Left lung (tissue), 4 donors: ENCODE measurements at regions not wholly inside any gene's neighbourhood (a gene's known extent, or its start where the extent isn't known, plus 50 kb on each side); places are given as distances from the start of the nearest gene placed in this dataset.
A peak's percentile ranks its signal among the peaks of the same experiment; 100 is the strongest.

Experiments used
- ATAC-seq: fragments of 200-7000 bp; cut with Tn5 transposase; one replicate; pipeline ENCODE4 v1.9.1; 2020; ENCODE audit warnings: moderate library complexity
- DNase-seq, 4 donors: peaks; one replicate each; pipeline ENCODE4 v3.0.0-alpha.2; 2013 to 2020
- H3K27ac ChIP-seq, 2 donors: fragments of 200-600 bp; sonication (generic) in 1 of 2; one replicate each; pipeline versions ENCODE4 v1.5.0 to v1.8.0; 2020 to 2021
- H3K27me3 ChIP-seq, 2 donors: fragments of 200-600 bp; sonication (generic) in 1 of 2; one replicate each; pipeline versions ENCODE4 v1.5.0 to v1.8.0; 2020 to 2021
- H3K36me3 ChIP-seq, 2 donors: fragments of 200-600 bp; sonication (generic) in 1 of 2; one replicate each; pipeline versions ENCODE4 v1.5.0 to v1.8.0; 2020 to 2021
- H3K4me1 ChIP-seq, 2 donors: fragments of 200-600 bp; one replicate each; pipeline ENCODE4 v1.8.0; 2021
- H3K4me3 ChIP-seq, 2 donors: fragments of 200-600 bp; sonication (generic) in 1 of 2; one replicate each; pipeline versions ENCODE4 v1.5.0 to v1.8.0; 2020 to 2021; ENCODE audit warnings: mild to moderate bottlenecking in 1 of 2
- H3K9me3 ChIP-seq, 2 donors: fragments of 200-600 bp; sonication (generic) in 1 of 2; one replicate each; pipeline versions ENCODE4 v1.5.0 to v1.8.0; 2020 to 2021
- intact Hi-C, 2 donors: fragments of 100-400 bp; cut with DNase I; formaldehyde crosslinking; loops; one replicate each; pipeline versions ENCODE4 v1.11.2 to v1.14.2; 2022
- TF ChIP-seq, protein P1 (sequence below), 2 donors: fragments of 200-600 bp; sonication (generic) in 1 of 2; IDR thresholded peaks; one replicate each; pipeline versions ENCODE4 v1.5.0 to v1.8.0; 2021; ENCODE audit warnings: antibody characterized with exemption in 2 of 2
- donor health status: DM: no; HTN: yes; CAD: no.
- donor health status: DM: no; HTN: no; CAD: no.

DNA sequence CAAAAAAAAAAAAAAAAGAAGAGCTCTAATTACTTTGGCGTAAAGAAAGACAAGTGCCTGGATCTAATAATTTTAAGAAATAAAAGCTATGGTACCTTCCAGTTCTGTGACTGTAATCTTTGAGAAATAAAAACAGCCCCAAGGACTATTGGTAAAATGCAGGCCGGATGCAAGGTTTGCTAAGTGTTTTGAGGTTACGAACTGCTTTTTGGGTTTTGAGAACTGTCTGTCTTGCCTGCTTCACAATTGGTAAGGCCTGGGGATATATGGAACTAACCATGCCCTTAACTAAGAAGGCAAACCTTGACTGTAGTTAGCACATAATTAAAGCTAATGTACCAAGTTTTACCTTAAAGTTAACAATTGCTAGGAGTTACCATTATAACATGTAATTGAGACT, 388.4 kb upstream of the CBLB start:
- ATAC-seq: no peak
- Histone ChIP-seq H3K9me3 (no peaks in the 10 kb centered on the region), H3K27me3 (no peaks in the 10 kb centered on the region), H3K36me3 (no peaks in the 10 kb centered on the region), H3K4me1 (no peaks in the 10 kb centered on the region), H3K4me3 (no peak overlapping the region), H3K27ac (no peak overlapping the region)
- intact Hi-C loops: no loop called here
- TF ChIP-seq, protein P1, sequence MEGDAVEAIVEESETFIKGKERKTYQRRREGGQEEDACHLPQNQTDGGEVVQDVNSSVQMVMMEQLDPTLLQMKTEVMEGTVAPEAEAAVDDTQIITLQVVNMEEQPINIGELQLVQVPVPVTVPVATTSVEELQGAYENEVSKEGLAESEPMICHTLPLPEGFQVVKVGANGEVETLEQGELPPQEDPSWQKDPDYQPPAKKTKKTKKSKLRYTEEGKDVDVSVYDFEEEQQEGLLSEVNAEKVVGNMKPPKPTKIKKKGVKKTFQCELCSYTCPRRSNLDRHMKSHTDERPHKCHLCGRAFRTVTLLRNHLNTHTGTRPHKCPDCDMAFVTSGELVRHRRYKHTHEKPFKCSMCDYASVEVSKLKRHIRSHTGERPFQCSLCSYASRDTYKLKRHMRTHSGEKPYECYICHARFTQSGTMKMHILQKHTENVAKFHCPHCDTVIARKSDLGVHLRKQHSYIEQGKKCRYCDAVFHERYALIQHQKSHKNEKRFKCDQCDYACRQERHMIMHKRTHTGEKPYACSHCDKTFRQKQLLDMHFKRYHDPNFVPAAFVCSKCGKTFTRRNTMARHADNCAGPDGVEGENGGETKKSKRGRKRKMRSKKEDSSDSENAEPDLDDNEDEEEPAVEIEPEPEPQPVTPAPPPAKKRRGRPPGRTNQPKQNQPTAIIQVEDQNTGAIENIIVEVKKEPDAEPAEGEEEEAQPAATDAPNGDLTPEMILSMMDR (IDR thresholded peaks at IDR 0.05): no peak
- no peak for DNase-seq

DNA sequence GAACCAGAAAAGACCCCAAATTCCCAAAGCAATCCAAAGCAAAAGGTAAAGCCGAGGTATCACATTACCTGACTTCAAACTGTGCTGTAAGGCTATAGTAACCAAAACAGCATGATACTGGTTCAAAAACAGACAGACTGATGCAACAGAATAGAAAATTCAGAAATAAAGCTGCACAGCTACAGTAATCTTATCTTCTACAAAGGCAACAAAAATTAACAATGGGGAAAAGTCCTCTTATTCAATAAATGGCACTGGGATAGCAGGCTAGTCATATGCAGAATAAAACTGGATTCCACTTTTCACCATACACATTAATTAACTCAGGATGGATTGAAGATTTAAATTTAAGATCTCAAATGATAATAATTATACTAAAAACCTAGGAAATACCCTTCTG, 392.6 kb upstream of the CBLB start:
- no peak overlapping the region for H3K27ac ChIP-seq
- ATAC-seq (no peak), DNase-seq (no peak)
- no peaks in the 10 kb centered on the region for H3K27me3 ChIP-seq
- no peak overlapping the region for H3K4me3 ChIP-seq
- H3K36me3 ChIP-seq: no peaks in the 10 kb centered on the region
- TF ChIP-seq, protein P1 (IDR thresholded peaks at IDR 0.05): no peak
- intact Hi-C loops: no loop called here
- no peaks in the 10 kb centered on the region for H3K9me3 ChIP-seq
- H3K4me1 ChIP-seq: no peaks in the 10 kb centered on the region

DNA sequence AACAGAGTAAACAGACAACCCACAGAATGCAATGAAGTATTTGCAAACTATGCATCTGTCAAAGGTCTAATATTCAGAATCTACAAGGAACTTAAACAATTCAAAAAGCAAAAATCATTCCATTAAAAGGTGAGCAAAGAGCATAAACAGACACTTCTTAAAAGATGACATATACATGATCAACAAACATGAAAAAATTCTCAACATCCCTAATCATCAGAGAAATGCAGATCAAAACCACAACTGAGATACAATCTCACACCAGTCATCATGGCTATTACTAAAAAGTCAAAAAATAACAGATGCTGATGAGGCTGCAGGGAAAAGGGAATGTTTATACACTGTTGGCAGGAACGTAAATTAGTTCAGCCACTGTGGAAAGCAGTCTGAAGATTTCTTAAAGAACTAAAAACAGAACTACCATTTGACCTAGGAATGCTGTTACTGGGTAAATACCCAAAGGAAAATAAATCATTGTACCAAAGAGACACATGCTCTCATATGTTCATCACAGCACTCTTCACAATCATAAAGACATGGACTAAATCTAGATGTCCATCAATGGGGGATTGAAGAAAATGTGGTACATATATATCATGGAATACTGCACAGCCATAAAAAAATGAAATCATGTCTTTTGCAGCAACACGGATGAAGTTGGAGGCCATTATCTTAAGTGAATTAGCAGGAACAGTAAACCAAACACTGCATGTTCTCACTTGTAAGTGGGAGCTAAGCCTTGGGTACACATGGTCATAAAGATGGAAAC, 393.3 kb upstream of the CBLB start:
- TF ChIP-seq, protein P1 (IDR thresholded peaks at IDR 0.05): no peak
- Histone ChIP-seq H3K9me3 (no peaks in the 10 kb centered on the region), H3K36me3 (no peaks in the 10 kb centered on the region), H3K27ac (no peak overlapping the region), H3K27me3 (no peaks in the 10 kb centered on the region), H3K4me3 (no peak overlapping the region), H3K4me1 (no peaks in the 10 kb centered on the region)
- intact Hi-C loops: no loop called here
- ATAC-seq (no peak), DNase-seq (no peak)

DNA sequence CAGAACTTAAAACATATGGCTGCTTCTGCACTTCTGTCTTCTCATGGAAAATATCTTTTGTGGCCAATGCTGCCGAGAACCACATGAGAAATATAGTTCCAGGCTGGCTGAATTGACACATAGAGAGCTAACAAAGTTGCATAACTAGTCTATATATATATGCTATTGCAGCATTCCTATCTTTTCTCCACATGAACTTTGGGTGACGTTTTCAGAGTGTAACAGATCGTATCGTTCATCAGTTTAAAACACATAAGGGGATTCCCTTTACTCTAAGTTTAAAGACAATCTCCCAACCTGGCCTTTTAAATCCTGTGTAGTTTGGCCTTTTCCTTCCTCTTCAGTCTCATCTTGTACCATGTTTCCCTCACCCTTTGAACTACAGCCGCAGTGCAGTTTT, 394.2 kb upstream of the CBLB start:
- Histone ChIP-seq H3K27ac (no peak overlapping the region), H3K9me3 (no peaks in the 10 kb centered on the region), H3K4me1 (no peaks in the 10 kb centered on the region), H3K36me3 (no peaks in the 10 kb centered on the region), H3K4me3 (no peak overlapping the region), H3K27me3 (no peaks in the 10 kb centered on the region)
- DNase-seq: peak in 2 of 4 donors; percentile 47 to 51
- TF ChIP-seq, protein P1 (IDR thresholded peaks at IDR 0.05): no peak
- ATAC-seq: no peak
- intact Hi-C loops: no loop called here

DNA sequence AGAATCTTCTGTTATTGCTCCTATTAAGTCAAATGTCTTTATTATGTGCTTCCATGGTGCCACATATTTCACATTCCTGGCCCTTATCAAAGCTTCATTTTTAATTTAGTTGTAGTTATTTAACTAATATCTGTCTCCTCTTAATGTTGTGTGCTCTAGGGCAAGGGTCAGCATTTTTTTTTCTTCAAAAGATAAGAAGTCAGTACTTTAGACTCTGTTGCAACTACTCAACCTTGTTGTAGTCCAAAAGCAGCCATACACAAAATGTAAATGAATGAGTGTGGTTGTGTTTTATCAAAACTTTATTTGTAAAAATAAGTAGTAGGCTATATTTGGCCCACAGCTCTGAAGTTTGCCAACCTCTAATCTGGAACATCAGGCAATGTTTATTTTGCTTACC, 394.7 kb upstream of the CBLB start:
- H3K27ac ChIP-seq: no peak overlapping the region
- no peaks in the 10 kb centered on the region for H3K9me3 ChIP-seq
- no peaks in the 10 kb centered on the region for H3K27me3 ChIP-seq
- no peak overlapping the region for H3K4me3 ChIP-seq
- ATAC-seq (no peak), DNase-seq (peak in 1 of 4 donors; percentile 11)
- TF ChIP-seq, protein P1 (IDR thresholded peaks at IDR 0.05): no peak
- H3K36me3 ChIP-seq: no peaks in the 10 kb centered on the region
- H3K4me1 ChIP-seq: no peaks in the 10 kb centered on the region
- intact Hi-C loops: no loop called here
